ENCODE measurements at regions not wholly inside any gene's neighbourhood (a gene's known extent, or its start where the extent isn't known, plus 50 kb on each side); places are given as distances from the start of the nearest gene placed in this dataset.

DNA sequence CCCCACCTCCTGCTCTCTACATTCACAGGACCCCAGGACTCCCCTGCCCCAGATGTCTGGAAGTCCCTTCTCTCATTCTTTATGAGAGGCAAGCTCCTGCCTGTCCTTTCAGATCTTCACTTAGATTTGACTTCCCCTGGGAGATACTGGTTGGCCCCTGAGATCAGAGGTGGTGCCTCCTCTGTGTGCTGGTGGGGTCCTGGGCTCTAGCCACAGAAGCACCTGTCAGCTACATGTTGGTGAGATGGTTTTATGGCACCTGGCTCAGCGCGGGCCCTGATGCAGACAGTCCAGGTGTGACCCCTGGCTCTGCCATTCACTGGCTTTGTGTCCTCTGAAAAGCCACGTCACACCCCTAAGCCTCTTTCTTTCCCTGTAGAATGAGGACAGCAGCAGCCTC lies 369.6 kb upstream of the ID2 start:
- TF ChIP-seq TCF12 (IDR thresholded peaks at IDR 0.05; ENCODE audit: low read depth) (no peak), CEBPB (IDR thresholded peaks at IDR 0.05) (no peak), RAD21 (IDR thresholded peaks at IDR 0.05; ENCODE audit: low read depth) (no peak), ZBTB7A (IDR thresholded peaks at IDR 0.05; ENCODE audit: low read depth) (no peak), FOXM1 (IDR thresholded peaks at IDR 0.05; ENCODE audit: borderline replicate concordance, low read depth) (no peak), EP300 (IDR thresholded peaks at IDR 0.05; ENCODE audit: borderline replicate concordance) (no peak), EGR1 (IDR thresholded peaks at IDR 0.05) (no peak), NFIC (IDR thresholded peaks at IDR 0.05) (no peak), CREB1 (IDR thresholded peaks at IDR 0.05; ENCODE audit: low read depth) (no peak), TEAD4 (IDR thresholded peaks at IDR 0.05) (no peak), TAF1 (IDR thresholded peaks at IDR 0.05; ENCODE audit: low read depth) (no peak)
- TF ChIP-seq, protein P1, sequence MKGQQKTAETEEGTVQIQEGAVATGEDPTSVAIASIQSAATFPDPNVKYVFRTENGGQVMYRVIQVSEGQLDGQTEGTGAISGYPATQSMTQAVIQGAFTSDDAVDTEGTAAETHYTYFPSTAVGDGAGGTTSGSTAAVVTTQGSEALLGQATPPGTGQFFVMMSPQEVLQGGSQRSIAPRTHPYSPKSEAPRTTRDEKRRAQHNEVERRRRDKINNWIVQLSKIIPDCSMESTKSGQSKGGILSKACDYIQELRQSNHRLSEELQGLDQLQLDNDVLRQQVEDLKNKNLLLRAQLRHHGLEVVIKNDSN (IDR thresholded peaks at IDR 0.05), result no peak
- TF ChIP-seq, protein P2, sequence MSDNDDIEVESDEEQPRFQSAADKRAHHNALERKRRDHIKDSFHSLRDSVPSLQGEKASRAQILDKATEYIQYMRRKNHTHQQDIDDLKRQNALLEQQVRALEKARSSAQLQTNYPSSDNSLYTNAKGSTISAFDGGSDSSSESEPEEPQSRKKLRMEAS (IDR thresholded peaks at IDR 0.05), result no peak
- TF ChIP-seq, protein P3, sequence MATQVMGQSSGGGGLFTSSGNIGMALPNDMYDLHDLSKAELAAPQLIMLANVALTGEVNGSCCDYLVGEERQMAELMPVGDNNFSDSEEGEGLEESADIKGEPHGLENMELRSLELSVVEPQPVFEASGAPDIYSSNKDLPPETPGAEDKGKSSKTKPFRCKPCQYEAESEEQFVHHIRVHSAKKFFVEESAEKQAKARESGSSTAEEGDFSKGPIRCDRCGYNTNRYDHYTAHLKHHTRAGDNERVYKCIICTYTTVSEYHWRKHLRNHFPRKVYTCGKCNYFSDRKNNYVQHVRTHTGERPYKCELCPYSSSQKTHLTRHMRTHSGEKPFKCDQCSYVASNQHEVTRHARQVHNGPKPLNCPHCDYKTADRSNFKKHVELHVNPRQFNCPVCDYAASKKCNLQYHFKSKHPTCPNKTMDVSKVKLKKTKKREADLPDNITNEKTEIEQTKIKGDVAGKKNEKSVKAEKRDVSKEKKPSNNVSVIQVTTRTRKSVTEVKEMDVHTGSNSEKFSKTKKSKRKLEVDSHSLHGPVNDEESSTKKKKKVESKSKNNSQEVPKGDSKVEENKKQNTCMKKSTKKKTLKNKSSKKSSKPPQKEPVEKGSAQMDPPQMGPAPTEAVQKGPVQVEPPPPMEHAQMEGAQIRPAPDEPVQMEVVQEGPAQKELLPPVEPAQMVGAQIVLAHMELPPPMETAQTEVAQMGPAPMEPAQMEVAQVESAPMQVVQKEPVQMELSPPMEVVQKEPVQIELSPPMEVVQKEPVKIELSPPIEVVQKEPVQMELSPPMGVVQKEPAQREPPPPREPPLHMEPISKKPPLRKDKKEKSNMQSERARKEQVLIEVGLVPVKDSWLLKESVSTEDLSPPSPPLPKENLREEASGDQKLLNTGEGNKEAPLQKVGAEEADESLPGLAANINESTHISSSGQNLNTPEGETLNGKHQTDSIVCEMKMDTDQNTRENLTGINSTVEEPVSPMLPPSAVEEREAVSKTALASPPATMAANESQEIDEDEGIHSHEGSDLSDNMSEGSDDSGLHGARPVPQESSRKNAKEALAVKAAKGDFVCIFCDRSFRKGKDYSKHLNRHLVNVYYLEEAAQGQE (IDR thresholded peaks at IDR 0.05; ENCODE audit: low read depth), result no peak

DNA sequence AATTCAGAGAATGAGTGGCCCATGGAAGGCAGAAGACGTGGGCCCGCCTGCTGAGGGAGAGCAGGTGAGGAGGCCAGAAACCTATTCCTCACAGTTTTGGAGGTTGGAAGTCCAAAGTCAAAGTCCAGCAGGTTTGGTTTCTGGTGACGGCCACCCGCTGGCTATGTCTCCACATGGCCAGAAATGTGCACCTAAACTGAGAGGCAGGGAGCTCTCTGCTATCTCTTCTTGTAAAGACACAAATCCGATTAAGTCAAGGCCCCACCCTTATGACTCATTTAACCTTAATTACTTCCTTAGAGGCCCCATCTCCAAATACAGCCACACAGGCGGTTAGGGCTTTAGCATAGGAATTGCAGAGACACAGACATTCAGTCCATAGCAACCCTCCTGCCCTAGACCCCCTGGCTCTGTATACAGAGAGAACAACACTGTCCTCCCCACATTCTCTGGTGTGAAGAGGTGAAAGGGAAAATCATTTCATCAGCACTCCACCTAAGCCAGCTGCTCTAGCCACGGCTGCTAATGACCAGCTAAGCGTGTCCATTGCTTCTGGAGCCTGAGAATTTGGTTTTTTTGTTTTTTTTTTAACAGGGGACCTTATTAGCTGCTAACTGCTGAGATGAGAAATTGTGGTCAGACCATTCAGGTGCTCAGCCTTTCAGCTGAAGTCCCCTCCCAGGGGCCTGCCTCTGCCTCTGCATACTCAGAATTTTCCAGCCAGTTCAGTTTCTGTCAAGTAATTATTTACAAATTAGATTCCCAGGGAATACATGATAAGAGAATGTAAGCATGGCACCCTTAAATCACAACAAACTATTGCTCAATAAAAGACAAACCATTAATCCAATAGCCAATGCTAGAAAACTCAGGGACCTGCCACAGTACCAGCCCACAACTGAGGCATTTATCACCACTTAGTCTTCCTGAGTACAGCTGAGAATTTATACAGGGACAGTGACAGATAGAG lies 368.7 kb upstream of the ID2 start:
- TF ChIP-seq TAF1 (IDR thresholded peaks at IDR 0.05; ENCODE audit: low read depth) (no peak), FOXM1 (IDR thresholded peaks at IDR 0.05; ENCODE audit: borderline replicate concordance, low read depth) (no peak), TEAD4 (IDR thresholded peaks at IDR 0.05) (no peak), RAD21 (IDR thresholded peaks at IDR 0.05; ENCODE audit: low read depth) (no peak), EP300 (IDR thresholded peaks at IDR 0.05; ENCODE audit: borderline replicate concordance) (no peak), ZBTB7A (IDR thresholded peaks at IDR 0.05; ENCODE audit: low read depth) (no peak), YY1 (IDR thresholded peaks at IDR 0.05; ENCODE audit: low read depth) (no peak), CREB1 (IDR thresholded peaks at IDR 0.05; ENCODE audit: low read depth) (no peak), EGR1 (IDR thresholded peaks at IDR 0.05) (no peak)
- TF ChIP-seq, protein P3 (IDR thresholded peaks at IDR 0.05; ENCODE audit: low read depth), result no peak
- TF ChIP-seq, protein P2 (IDR thresholded peaks at IDR 0.05), result no peak
- TF ChIP-seq, protein P1 (IDR thresholded peaks at IDR 0.05), result no peak

DNA sequence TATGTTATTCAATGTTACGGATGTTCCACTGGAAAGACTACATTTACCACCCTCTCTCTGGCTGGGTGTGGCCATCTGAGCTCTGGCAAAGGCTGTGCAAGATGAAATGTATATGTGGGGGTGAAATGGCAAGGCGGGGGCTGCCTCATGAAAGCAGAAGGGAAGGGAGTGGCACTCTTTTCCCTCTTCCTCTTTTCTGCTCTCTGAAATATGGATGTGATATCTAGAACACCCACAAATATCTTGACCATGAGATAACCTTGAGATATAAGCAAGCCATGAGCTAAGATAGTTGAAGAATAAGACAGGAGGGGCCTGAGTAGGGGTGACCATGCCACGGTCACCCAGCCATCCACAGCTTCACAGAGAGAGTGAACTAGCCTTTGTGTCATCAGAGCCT lies 367.8 kb upstream of the ID2 start:
- no peak for TF ChIP-seq CREB1 (IDR thresholded peaks at IDR 0.05; ENCODE audit: low read depth)
- no peak for TF ChIP-seq FOXM1 (IDR thresholded peaks at IDR 0.05; ENCODE audit: borderline replicate concordance, low read depth)
- TF ChIP-seq, protein P2 (IDR thresholded peaks at IDR 0.05), result no peak
- no peak for TF ChIP-seq RAD21 (IDR thresholded peaks at IDR 0.05; ENCODE audit: low read depth)
- no peak for TF ChIP-seq TAF1 (IDR thresholded peaks at IDR 0.05; ENCODE audit: low read depth)
- no peak for TF ChIP-seq EGR1 (IDR thresholded peaks at IDR 0.05)
- TF ChIP-seq ZBTB7A (IDR thresholded peaks at IDR 0.05; ENCODE audit: low read depth), result no peak
- no peak for TF ChIP-seq TEAD4 (IDR thresholded peaks at IDR 0.05)
- no peak for TF ChIP-seq YY1 (IDR thresholded peaks at IDR 0.05; ENCODE audit: low read depth)
- TF ChIP-seq, protein P1 (IDR thresholded peaks at IDR 0.05), result no peak
- no peak for TF ChIP-seq CEBPB (IDR thresholded peaks at IDR 0.05)
- no peak for TF ChIP-seq NFIC (IDR thresholded peaks at IDR 0.05)
- TF ChIP-seq, protein P3 (IDR thresholded peaks at IDR 0.05; ENCODE audit: low read depth), result no peak
- TF ChIP-seq EP300 (IDR thresholded peaks at IDR 0.05; ENCODE audit: borderline replicate concordance), result no peak
- no peak for TF ChIP-seq TCF12 (IDR thresholded peaks at IDR 0.05; ENCODE audit: low read depth)
